Astrocyte of the spinal cord (primary cell): ENCODE measurements at regions not wholly inside any gene's neighbourhood (a gene's known extent, or its start where the extent isn't known, plus 50 kb on each side); places are given as distances from the start of the nearest gene placed in this dataset.

Experiments
- DNase-seq: peaks from one replicate; pipeline ENCODE4 v3.0.0; 2011; ENCODE audit warnings: low read depth, low spot score
- H3K4me3 ChIP-seq: 2 replicates; pipeline ENCODE4 v1.5.1; 2011; ENCODE audit warnings: low read depth, mild to moderate bottlenecking, low read length, moderate library complexity
- in situ Hi-C: cut with HindIII; loops from 2 replicates; pipeline ENCODE4 v1.10.0; 2017; ENCODE audit warnings: low sequenced_read_pairs
- TF ChIP-seq, protein P1 (sequence below): IDR thresholded peaks from 2 replicates; pipeline ENCODE4 v1.5.1; 2012; ENCODE audit warnings: low read depth, mild to moderate bottlenecking, low read length, inconsistent platforms

DNA sequence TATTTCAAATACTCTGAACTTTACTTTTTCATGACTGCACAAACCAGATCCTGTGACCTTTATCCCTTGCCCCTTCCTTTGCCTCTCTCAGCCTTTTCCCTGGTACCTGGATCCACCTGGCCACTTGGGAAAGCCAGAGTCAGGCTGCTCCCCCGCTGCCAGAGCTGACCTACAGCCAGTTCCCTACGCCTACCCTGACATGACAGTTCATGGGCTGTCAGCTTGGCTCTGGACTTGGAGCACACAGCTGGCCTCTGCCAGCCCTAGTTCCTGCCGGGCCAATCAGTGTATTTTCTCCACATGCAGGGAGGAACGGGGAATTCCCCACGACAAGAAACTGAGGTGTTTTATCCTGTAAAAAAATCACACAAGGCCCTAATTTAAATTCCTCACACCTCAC, 382.6 kb downstream of the INSC start:
- in situ Hi-C loops, result no loop called here
- H3K4me3 ChIP-seq, result no peak overlapping the region
- TF ChIP-seq, protein P1, sequence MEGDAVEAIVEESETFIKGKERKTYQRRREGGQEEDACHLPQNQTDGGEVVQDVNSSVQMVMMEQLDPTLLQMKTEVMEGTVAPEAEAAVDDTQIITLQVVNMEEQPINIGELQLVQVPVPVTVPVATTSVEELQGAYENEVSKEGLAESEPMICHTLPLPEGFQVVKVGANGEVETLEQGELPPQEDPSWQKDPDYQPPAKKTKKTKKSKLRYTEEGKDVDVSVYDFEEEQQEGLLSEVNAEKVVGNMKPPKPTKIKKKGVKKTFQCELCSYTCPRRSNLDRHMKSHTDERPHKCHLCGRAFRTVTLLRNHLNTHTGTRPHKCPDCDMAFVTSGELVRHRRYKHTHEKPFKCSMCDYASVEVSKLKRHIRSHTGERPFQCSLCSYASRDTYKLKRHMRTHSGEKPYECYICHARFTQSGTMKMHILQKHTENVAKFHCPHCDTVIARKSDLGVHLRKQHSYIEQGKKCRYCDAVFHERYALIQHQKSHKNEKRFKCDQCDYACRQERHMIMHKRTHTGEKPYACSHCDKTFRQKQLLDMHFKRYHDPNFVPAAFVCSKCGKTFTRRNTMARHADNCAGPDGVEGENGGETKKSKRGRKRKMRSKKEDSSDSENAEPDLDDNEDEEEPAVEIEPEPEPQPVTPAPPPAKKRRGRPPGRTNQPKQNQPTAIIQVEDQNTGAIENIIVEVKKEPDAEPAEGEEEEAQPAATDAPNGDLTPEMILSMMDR, result no peak
- no peak for DNase-seq

- no peak for DNase-seq
- in situ Hi-C loops, result no loop called here
- no peak overlapping the region for H3K4me3 ChIP-seq
- TF ChIP-seq, protein P1, result no peak
These were observed 385.0 kb downstream of the INSC start for GRCh38 chr11:15499674-15500073.

- DNase-seq, result no peak
- in situ Hi-C loops, result no loop called here
- no peak overlapping the region for H3K4me3 ChIP-seq
- TF ChIP-seq, protein P1, result no peak
These were observed 385.9 kb downstream of the INSC start for GRCh38 chr11:15500643-15501042.

DNA sequence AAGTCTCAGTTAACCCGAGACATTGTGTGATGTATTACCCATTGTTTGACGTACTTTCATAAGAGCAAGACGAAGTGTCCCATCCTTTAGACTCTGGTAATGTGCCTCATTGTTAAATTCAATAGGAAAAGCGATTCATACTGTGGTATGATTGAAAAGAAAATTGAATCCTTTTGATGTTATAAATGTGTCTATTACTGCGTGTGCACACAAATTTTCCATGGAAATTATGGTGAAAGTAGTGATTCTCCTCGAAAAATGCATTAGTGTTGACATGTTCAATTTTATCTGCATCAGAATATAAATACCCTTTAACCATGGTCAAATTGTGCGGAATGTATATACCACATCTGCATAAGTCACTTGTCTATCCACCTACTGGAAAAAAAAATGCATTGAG, 386.8 kb downstream of the INSC start:
- H3K4me3 ChIP-seq, result no peak overlapping the region
- TF ChIP-seq, protein P1, result no peak
- in situ Hi-C loops, result no loop called here
- no peak for DNase-seq

- TF ChIP-seq, protein P1, result no peak
- in situ Hi-C loops, result no loop called here
- no peak for DNase-seq
- no peak overlapping the region for H3K4me3 ChIP-seq
These were observed 390.4 kb downstream of the INSC start for GRCh38 chr11:15505155-15505554.

GRCh38 chr11:15507592-15507991, 392.9 kb downstream of the INSC start:
- DNase-seq, result peak; percentile 23
- TF ChIP-seq, protein P1, result no peak
- no peak overlapping the region for H3K4me3 ChIP-seq
- in situ Hi-C loops, result no loop called here

DNA sequence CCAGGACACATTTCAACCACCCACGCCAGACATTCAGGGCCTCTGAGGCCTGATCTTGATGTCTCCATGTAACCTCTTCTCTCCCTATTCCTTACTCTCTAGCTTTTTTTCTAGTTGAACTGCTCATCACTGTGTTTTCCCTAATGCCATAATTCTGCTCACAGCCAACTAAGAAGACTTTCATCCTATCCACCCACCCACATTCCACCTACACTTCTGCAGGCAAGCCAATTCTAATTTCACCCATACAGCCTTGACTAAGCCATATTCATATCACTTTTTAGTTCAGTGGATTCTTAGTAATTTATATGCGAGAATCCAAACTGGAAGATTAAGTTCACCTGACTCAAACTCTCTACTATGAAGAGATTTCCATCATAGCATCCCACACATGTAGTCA, 394.4 kb downstream of the INSC start:
- in situ Hi-C loops, result no loop called here
- DNase-seq, result no peak
- H3K4me3 ChIP-seq, result no peak overlapping the region
- TF ChIP-seq, protein P1, result no peak
